Embryonic facial prominence (tissue), 1 donor: ENCODE measurements at regions not wholly inside any gene's neighbourhood (a gene's known extent, or its start where the extent isn't known, plus 50 kb on each side); places are given as distances from the start of the nearest gene placed in this dataset.

Experiments used
- DNase-seq: peaks from one replicate; pipeline ENCODE4 v3.0.0-alpha.2; 2016; ENCODE audit errors: extremely low spot score

DNA sequence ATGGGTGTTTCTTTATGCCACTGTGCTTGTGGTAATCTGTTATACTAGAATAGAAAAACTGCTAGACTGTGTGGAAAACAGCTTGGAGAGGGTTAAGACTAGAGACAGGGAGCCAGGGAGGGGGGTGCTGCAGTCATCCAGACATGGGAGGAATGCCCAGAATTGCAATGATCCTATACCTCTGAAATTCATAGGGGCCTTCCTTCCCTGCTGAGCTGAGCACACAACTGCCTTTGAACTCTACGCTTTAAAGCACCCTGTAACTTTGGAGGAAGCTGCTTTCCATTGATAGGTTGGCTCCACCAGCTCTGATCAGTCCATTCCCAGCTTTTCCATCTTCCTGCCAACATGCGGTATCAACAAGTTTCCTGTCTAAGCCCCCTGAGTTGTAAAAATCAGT lies 155.9 kb upstream of the RASGEF1B start:
- DNase-seq: no peak

DNA sequence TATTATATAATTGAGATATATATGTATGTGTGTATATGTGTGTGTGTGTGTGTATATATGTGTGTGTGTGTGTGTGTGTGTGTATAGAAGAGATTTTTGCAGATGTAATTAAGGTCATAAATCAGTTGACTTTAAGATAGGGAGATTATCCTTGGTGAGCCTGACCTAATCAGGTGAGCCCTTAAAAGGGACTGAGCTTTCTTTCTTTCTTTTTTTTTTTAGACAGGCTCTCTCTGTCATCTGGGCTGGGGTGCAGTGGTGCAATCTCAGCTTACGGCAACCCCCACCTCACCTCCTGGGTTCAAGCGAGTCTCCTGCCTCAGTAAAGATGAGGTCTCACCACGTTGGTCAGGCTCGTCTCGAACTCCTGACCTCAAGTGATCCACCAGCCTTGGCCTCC lies 155.1 kb upstream of the RASGEF1B start:
- DNase-seq: no peak

DNA sequence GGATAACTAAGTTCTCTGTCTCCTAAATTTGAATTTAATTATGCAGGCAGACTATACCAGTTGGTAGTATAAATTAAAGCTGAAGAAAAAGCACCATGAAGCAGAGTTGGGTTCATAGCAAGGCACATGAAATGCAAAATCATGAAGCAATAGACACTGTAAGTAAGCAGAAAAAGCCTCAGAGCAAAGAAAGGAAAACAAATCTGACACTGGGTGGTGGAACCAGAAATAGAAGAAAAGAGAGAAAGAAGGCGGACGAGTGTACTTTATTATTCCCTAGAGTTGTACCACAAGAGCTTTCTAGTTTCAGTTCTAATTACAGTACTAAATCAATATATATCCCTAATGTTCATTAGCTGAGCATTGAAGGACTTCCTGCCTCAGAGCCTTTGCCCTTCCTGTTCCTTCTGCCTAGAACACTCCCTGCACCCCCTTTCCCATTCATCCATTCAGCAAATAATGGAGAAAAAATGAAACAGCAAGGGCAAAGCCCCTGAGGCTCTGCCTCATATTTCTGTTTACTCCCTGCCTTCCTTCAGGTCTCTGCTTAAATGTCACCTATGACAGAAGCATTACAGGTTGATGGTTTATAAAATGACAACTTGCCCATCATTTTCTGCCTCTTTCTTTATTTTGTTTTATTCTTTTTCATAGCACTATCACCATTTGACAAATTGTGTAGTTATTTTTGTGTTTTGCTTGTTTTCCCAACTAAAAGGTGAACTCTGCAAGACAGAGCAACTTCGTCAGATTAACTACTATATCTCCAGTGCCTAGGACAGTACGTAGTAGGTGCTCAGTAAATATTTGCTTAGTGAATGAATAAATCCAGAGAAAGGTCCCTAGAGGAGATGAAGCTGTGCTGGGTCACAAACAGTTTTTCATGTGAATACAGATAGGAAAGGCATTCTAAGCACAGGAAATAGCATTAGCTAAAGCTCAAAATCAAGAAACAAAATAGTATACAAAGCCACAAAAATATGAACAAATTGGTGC lies 154.0 kb upstream of the RASGEF1B start:
- DNase-seq: no peak

DNA sequence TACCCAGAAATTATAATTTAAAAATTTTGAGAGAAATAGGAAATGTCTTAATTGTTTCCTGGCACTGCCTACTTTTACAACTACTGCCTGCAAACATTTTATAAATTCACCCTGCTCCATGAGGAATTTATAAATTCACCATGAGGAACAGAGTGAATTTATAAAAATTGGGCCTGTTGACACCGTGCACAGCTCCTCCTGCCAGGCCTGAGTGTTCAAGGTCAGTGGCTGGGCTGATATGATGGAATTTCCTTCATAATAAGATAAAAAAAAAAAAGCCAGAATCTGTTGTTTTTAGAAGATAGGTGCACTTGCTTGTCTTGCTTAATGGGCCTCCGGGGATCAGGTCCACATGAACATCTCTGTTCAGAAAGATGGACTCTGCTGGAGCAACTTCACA lies 151.7 kb upstream of the RASGEF1B start:
- no peak for DNase-seq

DNA sequence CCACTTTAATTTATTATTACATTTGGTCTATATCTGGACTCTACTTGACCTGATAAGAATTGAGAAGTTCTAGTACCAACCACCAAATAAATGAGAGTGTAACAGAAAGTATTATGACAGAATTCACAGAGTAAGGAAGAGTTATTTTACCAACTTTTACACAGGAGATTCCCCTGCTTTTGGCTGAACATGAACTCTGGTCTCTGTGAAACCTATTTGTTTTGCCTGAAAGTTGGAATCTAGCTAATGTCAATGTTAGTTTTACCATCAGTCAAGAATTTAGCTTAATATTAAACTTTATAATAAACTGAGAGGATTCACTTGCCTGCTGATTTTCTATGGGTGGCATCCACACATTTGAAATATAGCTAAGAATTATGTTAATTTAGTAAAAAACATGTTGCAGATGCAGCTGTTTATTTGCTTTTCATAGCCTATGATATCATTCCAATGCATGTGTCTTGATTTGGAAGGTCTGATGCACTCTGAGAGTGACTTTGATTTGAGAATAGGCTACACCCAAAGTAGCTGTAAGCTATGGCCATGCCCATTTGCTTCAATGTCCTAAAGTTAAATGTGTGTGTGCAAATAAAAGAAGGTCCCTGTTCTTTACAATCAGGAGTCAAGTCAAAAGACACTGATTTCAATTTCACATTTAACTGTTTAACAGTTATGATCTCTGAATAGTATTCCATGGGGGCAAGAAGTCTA lies 150.9 kb upstream of the RASGEF1B start:
- DNase-seq: no peak

DNA sequence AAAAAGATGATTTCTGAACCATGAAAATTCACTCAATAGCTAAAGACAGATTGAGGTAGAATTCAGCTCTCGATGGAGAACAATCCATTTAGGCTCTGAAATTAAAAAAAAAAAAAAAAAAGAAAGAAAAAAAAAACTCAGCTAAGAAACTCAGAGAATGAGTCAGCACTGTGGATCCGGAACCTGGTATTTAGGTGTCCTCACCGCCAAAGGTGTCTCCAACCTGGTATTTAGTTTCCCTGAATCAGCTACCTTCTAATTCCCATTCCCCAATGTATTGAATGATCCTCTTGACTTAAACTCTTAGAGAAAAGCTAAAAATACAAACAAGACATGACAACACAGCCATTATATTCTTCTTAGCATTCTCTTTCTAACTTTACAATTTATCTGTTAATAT lies 150.3 kb upstream of the RASGEF1B start:
- DNase-seq: no peak

DNA sequence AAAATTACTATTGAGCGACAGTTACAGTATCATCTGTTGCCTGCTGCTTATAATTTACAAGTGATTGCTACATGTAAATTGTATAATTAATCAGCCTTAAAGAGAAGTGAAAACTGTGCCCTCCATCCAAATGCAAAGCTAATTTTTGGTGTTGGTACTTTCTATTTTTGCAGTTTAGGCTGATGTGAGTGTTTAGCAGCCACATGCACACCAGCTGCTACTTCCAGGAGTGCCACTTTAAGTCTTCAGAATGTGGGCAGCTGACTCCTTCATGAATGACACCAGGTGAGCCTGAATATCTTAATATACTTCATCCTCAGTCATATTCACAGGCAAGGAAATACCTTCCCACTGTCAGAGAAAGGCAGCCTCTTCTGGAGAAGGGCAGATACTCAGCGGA lies 149.8 kb upstream of the RASGEF1B start:
- DNase-seq: no peak

DNA sequence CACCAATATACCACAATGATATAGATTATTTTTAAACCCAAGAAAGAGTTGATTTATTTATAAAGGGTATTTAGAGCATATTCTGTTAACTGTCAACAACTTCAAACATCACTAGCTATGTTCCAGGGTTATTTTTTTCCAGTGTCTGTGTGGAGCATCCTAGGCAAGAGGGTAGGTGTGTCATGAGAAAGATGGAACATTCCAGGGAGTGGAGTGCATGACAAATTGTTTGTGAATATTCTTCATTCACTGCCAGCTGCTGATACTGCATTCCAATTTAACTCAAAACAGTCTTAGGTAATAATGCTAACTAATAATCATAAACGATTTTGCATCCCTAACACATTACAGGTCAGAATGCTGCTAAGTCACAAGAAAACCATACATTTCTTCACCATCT lies 148.7 kb upstream of the RASGEF1B start:
- DNase-seq: no peak

DNA sequence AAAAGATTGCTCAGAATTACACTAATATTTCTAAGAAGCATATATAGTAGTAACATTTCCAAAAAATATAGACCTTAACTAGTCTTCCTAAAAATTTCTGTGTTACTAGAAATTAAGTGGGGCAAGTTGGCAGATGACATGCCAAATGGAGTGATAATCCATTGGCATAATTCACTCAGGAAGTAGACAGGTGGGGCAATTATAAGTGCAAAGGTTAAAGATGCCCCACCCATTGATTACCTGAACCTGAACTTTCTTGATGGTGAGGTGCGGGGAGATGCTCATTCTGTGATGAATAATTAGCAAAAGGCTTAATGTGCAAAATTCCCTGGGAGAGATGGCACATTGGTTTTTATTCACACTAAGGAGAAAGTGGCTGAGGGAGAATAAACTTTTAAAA lies 145.8 kb upstream of the RASGEF1B start:
- no peak for DNase-seq

DNA sequence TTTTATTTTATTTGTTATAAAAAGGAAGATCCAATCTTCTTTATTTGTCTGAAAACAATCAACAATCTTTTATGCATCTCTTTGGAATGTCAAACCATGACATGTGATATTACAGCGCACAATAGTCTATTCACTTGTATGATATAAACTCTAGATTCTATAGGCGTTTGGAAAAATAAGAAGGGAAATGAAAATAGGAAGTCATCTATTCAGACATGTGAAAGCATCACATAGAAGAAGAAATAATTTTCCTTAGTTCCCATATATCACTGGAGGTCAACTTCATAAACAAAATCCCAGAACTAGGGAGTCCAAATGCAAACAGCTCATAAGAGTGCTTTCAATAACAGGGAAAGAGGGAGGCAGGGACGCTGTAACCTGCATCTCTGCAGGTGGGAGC lies 139.5 kb upstream of the RASGEF1B start:
- DNase-seq: no peak

DNA sequence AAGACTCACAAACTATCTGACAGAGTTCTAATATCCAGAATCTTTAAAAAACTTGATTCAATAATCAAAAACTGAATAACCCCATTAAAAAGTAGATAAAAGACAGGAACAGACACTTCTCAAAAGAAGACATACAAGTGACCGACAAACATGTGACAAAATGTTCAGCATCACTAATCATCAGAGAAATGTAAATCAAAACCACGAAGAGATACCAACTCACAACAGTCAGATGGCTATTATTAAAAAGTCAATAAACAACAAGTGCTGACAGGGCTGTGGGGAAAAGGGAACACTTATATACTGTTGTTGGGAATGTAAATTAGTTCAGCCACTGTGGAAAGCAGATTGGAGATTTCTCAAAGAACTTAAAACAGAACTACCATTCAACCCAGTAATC lies 138.1 kb upstream of the RASGEF1B start:
- DNase-seq: no peak

DNA sequence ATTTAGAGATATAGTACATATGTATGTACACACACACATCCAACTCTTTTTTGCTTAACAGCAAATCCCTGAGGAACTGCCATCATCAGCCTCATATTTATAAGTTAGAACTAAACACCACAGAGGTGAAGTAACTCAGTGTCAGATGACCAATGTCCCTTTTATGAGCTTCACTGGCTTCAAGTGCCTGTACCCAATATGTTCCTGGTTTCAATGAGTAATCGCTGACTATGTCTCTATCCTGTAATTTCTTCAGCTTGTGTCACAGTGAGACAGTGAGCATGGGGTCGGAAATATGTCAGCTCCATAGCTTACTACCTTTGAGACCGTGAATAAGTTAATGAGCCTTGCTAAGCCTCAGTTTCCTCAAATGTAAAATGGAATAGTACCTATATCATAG lies 136.2 kb upstream of the RASGEF1B start:
- no peak for DNase-seq

DNA sequence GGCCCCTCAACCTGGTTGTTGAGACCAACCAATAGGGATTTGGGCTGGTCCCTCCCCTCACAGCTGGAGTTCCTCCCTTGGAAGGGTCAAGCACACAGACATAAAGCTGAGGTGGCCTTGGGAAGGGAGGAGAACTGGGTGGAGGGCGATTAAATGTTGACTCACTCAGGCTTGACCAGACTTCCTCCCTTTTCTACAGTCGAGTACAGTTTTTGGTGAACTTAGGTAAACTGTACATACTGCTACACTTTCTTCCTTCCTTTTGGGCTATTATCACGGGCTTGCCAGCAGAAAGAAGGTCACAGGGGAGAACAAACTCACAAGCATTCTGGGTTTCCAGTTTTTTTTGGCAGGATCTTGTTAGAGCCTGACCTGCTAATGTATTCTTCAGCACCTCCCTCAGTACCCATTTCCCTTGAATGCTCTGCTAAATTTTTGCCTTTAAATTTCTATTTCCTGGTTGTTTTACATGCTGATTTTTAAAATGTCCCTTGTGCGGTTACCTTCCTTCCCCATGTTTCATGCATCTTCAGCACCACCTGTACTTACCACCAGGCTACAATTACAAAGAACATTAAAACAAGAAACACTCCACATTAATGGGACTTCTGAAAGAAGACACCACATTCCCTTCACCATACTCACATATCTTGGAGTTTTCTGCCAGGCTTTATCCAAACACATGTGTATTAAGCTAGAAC lies 135.2 kb upstream of the RASGEF1B start:
- no peak for DNase-seq

DNA sequence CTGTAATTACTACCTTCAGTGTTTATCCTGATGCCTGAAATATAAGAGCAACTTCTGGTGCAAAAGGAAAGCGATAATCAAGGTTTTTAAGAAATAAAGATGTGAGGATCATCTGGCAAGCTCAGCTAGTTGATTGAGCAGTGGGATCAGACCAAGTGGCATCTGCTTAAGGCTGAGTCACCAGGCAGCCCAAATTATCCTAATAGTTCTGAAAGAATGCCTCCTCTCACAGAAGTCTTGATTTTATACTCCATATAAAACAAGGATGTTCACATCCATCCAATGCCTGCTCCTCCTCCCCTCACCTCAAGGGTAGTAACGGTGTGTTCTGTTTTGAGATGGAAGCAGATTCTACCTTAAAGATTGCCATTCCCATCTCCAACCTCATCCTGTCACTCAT lies 134.5 kb upstream of the RASGEF1B start:
- DNase-seq: no peak

DNA sequence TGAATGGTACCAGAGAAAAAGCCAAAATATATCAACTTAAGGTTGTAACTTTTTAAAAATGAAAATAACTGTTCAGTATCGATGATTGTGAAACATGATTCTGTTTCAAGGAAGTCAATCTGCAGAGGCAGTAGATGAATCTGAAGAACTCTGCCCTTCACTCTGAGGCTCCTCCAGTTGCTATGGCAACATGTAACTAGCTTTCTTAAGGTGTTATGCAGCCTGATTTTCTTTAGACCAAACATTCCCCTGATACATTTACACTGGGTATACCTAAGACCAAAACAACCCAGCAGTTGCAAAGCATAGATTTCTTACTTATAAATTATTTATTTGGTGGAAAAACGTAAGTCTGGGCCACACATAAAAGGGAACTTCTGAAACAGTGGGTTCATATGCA lies 133.6 kb upstream of the RASGEF1B start:
- no peak for DNase-seq

DNA sequence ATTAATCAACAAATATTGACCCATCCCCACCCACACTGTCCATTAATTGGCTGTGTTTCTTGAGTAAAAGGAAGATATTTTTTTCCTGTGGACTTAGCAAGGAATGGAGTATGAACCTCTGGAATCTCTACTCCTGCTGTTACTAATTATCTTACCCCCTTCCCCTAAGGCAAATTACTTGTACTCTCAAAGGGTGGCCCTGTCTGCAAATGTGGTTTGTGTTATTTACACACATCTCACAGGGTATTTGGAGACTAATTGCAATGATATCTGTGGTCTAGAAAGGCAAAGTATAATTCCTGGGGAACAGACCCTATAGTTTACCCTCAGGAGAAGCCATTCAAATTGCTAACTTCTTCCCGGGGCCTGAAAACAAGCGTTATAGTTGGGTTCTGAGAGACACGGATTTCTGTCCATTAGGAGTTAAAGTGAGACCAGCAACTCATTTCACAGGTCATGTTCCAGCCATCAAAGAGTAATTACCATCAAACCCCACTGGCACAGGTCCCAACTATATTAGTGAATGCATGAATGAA lies 133.0 kb upstream of the RASGEF1B start:
- no peak for DNase-seq

DNA sequence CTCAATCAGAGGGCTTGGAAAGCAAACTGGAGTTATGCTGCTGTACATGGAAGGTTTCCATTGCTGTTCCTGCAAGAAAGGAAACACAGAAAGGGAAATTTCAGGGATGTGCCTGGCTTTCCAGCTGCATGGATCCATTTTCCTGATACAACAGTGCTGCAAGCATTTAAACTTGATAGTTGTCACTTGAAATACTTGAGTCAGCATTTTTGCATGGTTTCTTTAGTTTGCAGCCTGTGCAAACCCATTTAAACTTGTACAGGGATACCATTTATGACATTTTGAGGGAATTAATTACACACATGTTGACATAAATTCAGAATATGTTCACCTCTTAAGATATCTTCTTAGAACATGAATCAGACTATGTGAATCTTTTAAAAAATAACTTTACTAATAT lies 131.1 kb upstream of the RASGEF1B start:
- DNase-seq: no peak

DNA sequence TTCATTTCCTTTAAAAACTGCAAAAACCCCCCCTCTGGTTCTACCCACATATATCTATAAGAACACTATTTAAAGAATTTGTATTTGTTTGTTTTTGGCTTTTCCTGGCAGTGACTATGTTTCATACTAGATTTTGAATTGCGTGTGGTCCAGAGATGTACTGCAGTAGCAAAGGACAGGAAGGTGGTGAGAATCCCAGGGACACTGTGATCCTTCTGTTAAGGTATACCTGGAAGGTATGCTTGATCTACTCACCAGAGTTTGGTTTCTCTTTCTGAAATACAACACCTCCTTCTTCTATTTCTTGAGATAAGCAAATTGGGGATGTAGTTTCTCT lies 129.6 kb upstream of the RASGEF1B start:
- peak; percentile 20 for DNase-seq

DNA sequence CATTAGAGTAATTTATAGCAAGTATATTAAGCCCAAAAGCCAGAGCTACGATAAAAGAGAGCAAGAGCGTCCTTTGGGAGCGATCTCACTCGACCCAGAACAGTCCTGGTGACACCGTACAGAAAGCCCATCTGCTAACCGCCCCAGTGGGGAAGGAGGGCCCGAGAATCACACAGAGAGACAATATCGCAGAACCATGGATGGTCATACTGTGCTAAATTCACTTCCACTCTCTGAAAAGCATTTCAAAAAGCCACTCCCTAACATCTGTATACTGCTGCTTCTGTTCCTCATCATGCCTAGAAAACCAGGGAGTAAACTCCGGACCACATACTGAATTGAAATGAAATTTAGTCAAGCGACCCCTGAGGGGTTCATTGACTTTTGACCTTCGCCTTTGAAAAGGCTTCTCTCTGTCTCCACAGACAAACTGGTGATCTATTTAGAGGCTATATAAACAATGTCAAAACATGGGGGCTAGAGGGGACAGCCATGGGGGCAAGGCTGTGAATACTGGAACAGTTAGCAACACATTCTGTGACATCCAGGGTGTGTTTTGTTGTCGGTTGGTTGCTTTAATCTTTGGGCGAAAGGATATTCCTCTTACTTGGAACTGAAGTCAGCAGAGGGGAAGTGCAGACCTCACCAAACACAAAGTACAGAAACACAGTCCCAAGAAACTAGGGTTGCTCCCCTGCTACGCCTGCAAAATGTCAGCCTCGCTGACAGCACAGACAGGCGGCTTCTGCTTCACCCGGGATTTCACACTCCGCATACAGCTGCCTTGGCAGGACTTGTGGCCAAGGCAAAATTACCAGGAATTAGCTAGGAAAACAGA lies 129.0 kb upstream of the RASGEF1B start:
- DNase-seq: peak; percentile 11

DNA sequence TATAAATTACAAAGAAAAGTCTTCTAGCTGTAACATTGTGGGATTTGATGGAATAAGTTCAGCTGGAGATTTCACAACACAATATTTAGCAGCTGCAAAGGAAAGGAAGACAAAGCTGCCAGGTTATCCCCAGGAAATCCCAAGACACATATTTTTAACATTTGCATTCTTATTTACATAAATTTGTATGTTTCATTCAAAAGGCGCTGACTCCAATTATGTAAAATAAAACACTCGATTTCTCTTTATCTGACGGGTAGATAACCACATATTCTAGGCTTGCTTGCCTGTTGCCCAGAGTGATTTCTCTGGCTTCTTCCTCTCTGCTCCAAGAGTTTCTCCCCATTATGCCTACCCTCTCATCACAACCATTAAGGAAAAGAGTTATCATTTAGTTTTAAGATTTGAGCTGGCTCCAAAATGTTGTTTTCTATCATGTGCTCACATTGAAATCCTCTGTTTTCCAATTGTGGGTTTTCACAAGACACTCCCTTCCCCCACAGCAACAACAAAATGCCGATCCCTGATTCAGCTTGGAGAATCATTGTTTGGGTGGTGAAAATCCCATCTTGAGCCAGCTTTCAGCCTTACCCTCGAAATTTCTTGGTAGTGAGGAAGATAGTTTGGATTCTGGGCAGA lies 128.2 kb upstream of the RASGEF1B start:
- no peak for DNase-seq
